Epithelial cell of prostate (primary cell): ENCODE measurements at regions not wholly inside any gene's neighbourhood (a gene's known extent, or its start where the extent isn't known, plus 50 kb on each side); places are given as distances from the start of the nearest gene placed in this dataset.
A peak's percentile ranks its signal among the peaks of the same experiment; 100 is the strongest.
"Not testable (repeated sequence)": the region's sequence is repeated elsewhere in the genome, so short reads cannot be mapped to it uniquely, and the experiment has no call there.

ENCODE experiments used
- DNase-seq: peaks from one replicate; pipeline ENCODE4 v3.0.0-alpha.2; 2011; ENCODE audit warnings: low read depth, low spot score
- H3K27ac ChIP-seq: fragments of 450-650 bp; 2 replicates; pipeline ENCODE4 v1.5.1; 2017; ENCODE audit warnings: mild to moderate bottlenecking

DNA sequence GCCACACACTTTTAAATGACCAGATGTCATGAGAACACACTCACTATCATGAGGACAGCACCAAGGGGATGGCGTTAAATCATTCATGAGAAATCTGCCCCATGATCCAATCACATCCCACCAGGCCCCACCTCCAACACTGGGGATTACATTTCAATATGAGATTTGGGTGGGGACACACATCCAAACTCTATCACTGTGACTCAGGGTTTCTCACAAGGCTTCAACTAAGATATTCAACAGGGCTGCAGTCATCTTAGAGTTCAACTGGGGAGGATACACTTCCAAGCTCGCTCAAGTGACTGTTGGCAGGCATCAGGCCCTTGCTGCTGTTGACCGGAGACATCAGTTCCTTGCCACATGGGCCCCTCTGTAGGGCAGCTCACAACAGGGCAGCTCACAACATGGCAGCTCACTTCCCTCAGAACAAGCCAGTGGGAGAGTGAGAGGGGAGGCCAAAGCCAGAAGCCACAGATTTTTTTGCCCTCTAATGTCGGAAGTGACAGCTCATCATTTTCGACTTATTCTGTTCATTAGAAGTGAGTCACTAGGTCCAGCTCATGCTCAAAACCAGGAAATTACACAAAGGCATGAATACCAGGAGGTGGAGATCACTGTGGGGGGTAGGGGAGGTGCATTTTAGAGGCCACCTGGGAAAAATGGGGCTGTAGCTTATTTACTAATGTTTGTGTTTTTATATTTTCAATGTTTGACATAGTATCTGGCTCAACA, 50.8 kb upstream of the PTHLH start:
- DNase-seq: peak; percentile 89
- peak overlapping the region; percentile 97 for H3K27ac ChIP-seq

DNA sequence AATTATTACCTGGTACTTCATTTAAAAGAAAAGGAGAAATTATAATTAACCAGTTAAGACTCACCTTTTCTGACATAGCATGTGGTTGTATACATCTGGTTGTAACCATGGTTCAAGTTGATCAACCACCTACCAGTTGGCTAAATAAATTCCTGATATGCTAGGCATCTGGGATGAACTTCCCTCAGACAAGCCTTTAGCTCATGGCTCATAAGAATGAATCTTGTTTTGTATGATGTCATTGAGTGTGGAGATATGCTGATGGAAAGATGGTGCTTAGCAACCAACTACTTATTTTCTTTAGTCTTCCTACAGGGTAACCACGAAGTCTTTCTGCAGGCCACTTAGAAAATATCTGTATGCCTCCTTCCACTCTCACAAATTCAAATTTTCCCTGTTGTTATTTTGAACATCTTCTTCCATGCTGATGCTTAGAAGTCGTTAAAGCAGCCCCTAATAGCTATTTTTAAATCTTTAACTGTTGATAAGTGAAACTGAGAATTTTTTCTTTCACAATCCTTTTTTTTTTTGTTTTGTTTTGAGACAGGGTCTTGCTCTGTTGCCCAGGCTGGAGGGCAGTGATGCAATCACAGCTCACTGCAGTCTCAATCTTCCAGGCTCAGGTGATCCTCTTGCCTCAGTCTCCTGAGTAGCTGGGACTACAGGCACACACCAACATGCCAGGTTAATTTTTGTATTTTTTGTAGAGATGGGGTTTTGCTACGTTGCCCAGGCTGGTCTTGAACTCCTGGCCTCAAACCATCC, 51.9 kb upstream of the PTHLH start:
- peak overlapping the region; percentile 97 for H3K27ac ChIP-seq
- peak; percentile 86 for DNase-seq

GRCh38 chr12:28025821-28026505, 53.4 kb upstream of the PTHLH start:
- H3K27ac ChIP-seq: peak overlapping the region; percentile 97
- DNase-seq: no peak

GRCh38 chr12:28026701-28027100, 54.2 kb upstream of the PTHLH start:
- no peak for DNase-seq
- H3K27ac ChIP-seq: peak overlapping the region; percentile 97

DNA sequence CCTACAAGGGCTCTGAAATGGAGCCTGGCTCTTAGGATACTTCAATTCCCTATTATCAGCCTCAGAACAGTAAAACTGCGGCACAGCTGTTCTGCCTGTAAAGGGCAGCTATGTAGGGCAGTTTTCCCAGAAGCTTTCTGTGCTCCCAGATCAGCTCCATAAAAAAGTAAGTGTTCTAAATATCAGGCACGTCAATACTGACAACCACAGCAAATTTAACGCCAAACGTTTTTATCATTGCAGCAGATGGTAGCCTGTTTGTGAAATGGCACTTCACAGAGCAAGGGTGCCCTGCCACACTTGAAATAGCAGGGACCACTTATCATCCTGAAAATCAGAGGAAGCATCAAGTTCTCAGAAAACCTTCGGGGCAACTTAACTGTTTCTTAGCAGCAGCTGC, 54.8 kb upstream of the PTHLH start:
- peak overlapping the region; percentile 97 for H3K27ac ChIP-seq
- DNase-seq: no peak

GRCh38 chr12:28027947-28028724, 55.6 kb upstream of the PTHLH start:
- H3K27ac ChIP-seq: peak overlapping the region; percentile 97
- DNase-seq: no peak

GRCh38 chr12:28032811-28033537, 60.4 kb upstream of the PTHLH start:
- peak; percentile 94 for DNase-seq
- peak overlapping the region; percentile 99 for H3K27ac ChIP-seq

DNA sequence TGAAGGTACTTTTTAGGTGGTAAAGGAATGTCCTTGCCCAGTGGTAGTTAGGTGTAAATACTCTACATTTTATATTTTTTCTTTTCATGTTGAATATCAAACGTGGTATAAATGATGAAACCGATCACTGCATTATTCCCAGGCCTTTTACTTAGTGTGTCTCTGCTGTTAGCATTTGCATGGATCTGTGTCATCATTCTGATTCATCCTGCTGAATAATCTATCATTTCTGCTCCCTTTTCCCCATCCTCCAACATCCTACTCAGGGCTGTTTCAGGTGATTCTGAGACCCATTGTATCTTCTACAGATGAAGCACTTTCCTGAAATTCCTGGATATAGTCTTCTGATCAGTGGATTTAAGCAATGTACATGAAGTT, 61.0 kb upstream of the PTHLH start:
- DNase-seq: peak; percentile 70
- peak overlapping the region; percentile 99 for H3K27ac ChIP-seq

DNA sequence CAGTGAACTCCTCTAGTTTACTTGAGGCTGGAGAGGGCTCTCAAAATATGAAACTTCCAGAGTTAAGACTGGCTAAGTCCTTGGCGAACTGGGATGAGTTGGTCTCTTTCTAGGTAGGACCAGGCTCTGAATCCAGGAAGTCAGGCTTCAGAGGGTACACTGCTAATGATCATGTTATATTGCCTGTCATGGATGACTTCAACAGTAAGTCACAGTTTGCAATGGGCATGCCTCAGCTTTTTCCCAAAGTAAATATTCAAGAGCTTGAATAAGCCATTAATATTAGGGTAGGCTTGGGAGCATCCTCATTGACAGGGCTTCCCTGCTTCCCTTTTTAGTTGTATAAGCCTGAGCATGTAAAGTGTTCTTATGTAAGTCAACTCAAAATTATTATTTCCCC, 61.7 kb upstream of the PTHLH start:
- peak overlapping the region; percentile 99 for H3K27ac ChIP-seq
- DNase-seq: no peak

GRCh38 chr12:28035500-28035899, 63.0 kb upstream of the PTHLH start:
- peak overlapping the region; percentile 99 for H3K27ac ChIP-seq
- DNase-seq: peak; percentile 72

- DNase-seq: no peak
- no peak overlapping the region for H3K27ac ChIP-seq
These were observed 64.4 kb upstream of the PTHLH start for GRCh38 chr12:28036940-28037339.

GRCh38 chr12:28040246-28040645, 67.7 kb upstream of the PTHLH start:
- no peak for DNase-seq
- no peak overlapping the region for H3K27ac ChIP-seq

GRCh38 chr12:28046600-28046999, 74.1 kb upstream of the PTHLH start:
- DNase-seq, H3K27ac ChIP-seq: not testable (repeated sequence)

DNA sequence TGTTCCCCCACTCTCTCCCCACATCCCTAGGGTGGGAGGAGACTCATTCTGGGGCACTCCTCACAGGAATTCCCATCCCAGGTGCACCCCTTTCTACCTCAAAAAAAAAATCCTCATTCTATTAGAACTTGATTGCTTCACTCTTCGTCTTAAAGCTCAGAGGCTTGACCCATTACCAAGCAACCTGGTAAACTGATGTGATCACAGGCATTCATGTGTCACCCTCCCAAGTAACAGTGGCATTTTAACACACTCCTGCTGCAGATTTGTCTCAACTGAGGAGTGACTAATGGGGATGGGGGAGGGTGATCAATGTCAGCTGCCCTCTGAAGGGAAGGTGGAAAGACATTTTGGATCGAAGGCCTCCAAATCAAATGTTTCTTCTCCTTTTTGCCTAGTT, 78.1 kb upstream of the PTHLH start:
- H3K27ac ChIP-seq: peak overlapping the region; percentile 54
- DNase-seq: no peak

DNA sequence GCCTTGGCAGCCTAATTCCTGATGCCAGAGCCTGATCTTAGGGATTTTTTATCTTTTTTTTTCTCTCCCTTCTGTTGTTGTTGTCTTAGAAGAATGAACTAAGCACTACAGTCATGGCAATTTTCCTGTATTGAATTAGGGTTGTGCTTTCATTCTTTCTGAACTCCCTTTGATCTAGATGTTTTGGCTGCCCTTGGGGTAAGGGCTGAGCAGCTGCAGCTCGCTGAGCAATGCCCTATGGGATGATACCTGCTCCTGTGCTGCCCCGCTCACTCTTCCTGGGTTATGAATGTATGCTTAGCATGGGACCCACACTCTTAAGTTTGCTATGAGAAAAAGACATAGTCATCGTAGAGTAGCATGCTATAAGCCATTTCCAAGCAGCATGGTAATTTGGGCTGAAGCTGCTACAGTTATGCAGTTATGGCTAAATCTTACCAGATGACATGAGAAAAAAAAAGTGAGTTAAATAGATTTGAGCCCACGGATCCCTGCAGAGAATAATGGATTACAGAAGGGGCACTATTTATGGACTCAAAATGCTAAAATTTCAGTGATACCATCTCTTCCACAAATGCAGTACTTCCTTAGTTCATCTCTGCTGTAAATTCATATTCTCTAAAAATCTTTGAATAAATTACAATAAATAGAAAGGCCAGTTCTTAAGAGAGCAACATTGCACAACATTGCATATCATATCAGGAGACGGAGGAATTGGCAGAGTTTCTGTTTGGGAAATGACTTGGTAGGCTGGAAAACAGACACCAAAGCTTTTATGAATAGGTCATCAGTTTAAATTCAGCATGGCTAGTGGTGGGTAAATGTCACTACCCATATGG, 79.2 kb upstream of the PTHLH start:
- no peak for DNase-seq

GRCh38 chr12:28053564-28053963, 81.0 kb upstream of the PTHLH start:
- DNase-seq: no peak
- H3K27ac ChIP-seq: no peak overlapping the region

More for the DNA sequence above, 79.2 kb upstream of the PTHLH start:
- peak overlapping the region; percentile 54 for H3K27ac ChIP-seq

GRCh38 chr12:28054583-28054982, 82.0 kb upstream of the PTHLH start:
- no peak overlapping the region for H3K27ac ChIP-seq
- DNase-seq: no peak

DNA sequence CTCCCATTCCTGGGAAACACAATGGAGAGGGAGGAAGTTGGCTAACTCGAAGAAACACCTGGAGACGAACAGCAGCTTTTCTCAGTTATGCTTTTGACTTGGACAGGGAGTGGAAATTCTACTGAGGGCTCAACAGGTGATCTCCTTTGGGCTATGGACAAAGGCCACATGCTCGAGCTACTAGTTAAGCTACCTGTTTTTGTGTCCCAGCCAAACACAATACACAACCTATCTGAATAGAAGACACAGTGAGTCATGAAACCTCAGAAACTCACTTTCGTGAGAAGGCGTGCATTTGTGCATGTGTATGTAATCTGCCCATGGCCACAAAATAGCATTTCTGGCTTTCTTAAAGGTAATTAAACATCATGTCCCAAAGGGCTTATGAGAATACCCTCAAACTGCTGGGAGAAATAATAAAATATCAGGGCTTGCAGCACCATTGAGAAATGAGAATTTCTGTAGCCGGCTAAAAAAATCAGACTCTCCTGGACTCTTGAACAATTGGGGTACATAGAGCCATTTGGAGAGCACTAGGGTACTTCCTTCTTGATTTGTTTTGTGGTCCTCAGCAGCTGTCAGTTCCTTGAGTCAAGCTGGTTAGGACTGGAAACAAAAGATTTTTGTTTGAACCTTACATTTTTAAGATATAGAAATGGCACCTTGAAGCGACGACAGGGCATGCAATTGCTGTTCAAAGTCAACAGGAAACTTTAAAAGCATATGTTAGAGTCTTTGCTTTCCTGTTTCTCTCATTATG, 85.5 kb upstream of the PTHLH start:
- peak; percentile 94 for DNase-seq
- peak overlapping the region; percentile 67 for H3K27ac ChIP-seq
